ENCODE measurements at regions not wholly inside any gene's neighbourhood (a gene's known extent, or its start where the extent isn't known, plus 50 kb on each side); places are given as distances from the start of the nearest gene placed in this dataset.
"Not testable (repeated sequence)": the region's sequence is repeated elsewhere in the genome, so short reads cannot be mapped to it uniquely, and the experiment has no call there.

GRCh38 chr11:105429096-105429910, 180.6 kb upstream of the GRIA4 start:
- no peak for DNase-seq

- DNase-seq = no peak
These were observed 202.8 kb upstream of the GRIA4 start for GRCh38 chr11:105407101-105407500.

DNA sequence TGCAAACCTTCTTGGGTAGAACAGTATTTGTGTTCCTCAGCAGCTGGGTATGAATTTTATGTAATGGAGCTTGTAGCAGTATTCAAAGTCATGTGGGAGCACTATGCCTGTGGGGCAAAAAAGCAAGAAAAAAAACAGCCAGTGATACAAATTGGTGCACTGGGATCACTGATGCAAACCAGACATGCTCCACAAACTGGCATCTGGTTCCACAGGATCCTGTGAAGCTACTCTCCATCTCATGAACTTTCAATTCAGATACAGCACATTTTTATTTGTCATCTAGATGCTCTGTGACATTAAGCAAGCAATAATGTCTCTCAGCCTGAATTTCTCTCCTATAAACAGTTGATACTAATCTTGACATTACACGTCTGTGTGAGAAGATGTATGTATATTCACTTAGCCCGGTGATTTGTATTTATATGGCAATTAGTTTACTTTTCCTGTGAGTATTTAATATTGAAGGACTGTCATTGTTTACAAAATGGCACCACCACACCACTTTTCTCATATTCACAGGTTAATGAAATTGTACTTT, 208.5 kb upstream of the GRIA4 start:
- DNase-seq = no peak

DNA sequence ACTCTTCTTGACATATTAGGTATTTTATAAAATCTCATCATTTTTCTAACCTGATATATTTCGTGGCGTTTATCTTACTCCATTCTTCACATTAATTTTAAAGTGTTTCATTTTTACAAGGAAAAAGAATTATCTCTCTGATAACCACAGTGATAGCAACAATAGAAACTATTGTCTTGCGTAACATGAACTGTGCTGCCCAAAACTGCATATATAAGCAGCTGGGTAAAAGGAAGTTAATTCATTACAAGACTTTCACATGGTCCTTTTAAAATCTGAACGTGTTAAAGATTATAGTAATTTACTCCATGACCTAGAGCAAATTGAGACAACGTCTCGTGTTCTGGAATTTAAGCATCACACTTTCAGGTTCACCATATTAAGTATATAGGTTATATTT, 210.4 kb upstream of the GRIA4 start:
- peak; percentile 11 for DNase-seq

DNA sequence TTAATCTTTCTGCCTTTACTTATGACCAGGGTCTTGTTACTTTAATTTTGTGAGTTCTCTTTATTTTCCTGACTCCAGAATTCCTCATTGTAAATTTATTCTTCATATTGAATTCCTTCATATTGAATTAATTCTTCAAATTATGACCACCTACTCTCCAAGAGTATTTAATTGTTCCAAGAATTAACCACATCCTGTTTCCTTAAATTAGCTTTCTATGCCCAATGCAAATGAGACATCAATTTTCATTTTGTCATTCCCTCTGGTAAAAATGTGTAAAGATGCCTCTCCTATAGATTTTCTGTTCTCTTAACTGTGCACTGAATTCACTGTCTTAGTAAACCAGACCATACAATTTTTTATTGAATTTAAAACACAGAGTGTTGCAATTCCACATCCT, 211.2 kb upstream of the GRIA4 start:
- DNase-seq = no peak

DNA sequence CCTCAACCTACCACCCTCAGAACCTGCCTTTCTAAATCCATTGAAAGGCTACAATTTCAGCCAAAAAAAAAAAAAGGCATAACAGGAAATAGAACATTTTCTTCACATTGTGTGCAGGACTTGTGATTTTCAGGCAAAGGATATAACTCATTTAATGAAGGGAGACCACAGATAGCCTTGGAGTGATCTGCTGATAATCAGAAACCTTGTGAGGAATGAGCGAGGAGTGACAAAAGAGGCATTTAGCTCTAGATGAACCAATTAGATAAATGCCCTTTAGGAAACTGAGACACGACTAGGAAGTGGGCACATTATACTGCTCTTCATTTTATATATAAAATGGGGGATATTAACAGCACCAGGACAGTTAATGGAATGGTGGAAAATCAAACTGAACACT, 216.5 kb upstream of the GRIA4 start:
- no peak for DNase-seq

- no peak for DNase-seq
These were observed 217.3 kb upstream of the GRIA4 start for GRCh38 chr11:105392556-105392955.

- DNase-seq = no peak
These were observed 219.9 kb upstream of the GRIA4 start for GRCh38 chr11:105389952-105390351.

DNA sequence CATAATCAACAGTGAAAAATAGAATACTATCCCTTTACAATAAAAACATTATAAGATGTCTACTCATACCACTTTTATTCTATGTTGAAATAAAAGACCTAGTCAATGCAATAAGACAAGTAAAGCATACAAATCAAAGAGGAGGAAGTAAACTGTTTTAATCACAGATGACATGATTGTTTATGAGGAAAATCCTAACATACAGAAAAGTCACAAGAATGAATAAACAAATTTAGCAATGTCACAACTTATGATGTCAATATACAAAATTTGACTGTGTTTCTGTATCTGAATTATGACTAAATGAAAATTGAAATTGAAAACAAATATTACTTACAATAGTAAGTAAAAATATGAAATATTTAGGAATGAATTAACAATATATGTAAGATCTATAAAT, 221.9 kb upstream of the GRIA4 start:
- DNase-seq = no peak

DNA sequence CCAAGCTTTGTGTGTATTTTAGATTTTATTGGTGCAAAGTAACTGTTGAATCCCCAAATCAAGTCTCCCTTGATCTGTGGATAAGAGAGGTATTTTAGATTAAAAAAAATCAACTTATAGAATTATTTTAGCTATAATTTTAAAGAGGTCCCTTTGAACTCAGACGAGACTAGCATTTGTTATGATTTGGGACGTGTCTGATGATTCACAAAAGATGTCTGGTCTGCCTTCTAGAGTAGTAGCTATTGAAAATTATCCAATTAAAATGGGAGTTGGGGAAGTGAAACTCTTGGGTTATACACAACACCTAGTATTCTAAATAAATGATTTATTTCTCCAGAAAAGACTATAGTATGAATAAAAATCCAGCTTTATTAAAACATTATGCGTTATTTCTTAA, 227.9 kb upstream of the GRIA4 start:
- DNase-seq = no peak

DNA sequence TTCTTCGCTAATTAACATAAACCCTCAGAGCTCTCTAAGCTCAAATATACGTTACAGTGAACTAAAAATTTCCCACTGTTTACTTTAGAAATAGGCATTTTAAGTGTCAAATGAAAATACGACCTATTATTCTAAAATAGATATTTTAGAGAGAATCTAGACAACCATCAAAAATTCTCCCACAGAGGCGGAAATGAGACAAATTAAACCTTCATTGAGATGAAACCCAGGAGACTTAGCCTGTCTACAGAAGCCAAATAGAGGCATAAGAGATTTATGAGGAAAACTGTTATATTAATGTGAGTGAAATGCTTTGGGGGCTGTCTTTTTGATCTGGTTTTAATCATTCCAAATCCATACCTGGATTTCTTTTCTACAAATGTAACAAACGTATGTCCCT, 232.0 kb upstream of the GRIA4 start:
- no peak for DNase-seq

- DNase-seq = no peak
These were observed 232.6 kb upstream of the CARD18 start for GRCh38 chr11:105372206-105372605.

GRCh38 chr11:105371311-105371710, 231.7 kb upstream of the CARD18 start:
- DNase-seq = no peak

DNA sequence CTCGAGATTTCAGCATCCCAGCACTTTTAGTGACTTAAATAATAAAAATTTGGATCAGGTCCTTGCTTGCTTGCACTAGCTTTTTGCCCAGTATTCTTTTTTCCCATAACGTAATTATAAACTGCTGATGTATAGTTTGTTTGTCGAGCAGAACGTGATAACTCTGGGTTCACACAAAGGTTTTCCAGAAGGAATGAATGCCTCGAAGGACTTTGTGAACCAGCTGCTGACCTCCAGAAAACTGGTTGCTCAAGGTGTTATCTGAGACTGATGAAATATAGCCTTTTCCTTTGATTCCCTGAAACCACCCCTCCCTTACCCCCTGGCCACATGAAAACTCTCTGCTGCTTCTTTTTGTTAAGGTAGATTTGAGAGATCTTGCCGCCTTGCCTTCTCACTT, 229.1 kb upstream of the CARD18 start:
- DNase-seq = peak; percentile 68

- DNase-seq = no peak
These were observed 227.6 kb upstream of the CARD18 start for GRCh38 chr11:105367129-105367528.

- no peak for DNase-seq
These were observed 222.1 kb upstream of the CARD18 start for GRCh38 chr11:105361651-105362050.

DNA sequence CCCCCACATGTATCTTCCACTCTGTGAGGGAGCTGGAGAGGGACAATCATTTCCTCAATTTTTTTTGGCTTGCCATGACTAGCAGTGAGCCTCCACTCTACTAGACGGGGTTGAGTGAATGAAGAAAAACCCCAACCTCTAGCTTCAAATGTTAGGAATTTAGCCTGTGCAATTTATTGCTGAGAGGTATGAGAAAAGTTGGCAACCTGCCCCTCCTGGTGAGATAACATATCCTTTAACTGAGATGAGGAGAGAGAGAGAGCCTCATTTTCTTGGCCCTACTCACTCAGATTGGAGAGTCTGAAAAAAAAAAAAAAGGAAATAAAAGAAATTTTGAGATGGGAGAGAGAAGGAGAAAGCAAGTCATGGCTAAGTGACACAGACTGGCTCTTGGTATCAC, 218.2 kb upstream of the CARD18 start:
- DNase-seq = peak; percentile 90

DNA sequence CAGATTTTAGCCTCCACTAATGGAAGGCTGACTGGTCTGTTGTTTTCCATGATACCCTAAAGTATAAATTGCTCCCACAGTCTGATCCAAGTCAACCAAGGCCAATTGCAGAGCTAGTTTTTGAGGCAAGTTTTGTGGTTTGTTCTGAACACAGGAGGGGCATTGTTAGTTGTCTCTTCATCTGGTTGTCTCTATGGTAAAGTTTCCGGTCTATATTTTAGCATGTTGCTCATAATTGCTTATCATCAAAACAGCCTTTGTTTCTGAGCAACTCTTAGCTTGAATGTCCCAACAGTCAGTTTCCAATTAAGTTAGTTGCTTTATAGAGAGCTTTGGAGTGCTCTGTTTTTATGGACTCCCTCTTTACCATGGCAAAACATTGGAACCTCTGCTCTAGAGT, 217.6 kb upstream of the CARD18 start:
- DNase-seq = no peak

- not testable (repeated sequence) for DNase-seq
These were observed 210.3 kb upstream of the CARD18 start for GRCh38 chr11:105349867-105350266.

DNA sequence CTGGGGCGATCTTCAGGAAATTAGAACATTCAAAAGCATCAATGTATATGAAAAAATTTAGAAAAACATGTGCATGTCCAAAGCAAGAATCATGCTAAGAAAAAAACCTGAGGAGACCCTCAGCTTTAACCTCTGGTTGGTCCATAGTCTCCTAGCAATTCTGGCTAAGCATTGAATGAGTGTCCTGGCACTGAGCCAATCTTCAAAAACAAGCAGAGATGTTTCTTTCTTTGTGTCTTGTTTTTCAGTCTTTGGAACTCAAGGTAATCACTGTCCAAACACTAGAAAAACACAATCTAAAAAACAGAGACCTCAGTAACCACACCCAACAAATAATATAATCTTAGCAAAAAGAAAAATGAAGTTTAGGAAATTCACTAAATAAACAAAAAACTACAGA, 205.4 kb upstream of the CARD18 start:
- DNase-seq = no peak

DNA sequence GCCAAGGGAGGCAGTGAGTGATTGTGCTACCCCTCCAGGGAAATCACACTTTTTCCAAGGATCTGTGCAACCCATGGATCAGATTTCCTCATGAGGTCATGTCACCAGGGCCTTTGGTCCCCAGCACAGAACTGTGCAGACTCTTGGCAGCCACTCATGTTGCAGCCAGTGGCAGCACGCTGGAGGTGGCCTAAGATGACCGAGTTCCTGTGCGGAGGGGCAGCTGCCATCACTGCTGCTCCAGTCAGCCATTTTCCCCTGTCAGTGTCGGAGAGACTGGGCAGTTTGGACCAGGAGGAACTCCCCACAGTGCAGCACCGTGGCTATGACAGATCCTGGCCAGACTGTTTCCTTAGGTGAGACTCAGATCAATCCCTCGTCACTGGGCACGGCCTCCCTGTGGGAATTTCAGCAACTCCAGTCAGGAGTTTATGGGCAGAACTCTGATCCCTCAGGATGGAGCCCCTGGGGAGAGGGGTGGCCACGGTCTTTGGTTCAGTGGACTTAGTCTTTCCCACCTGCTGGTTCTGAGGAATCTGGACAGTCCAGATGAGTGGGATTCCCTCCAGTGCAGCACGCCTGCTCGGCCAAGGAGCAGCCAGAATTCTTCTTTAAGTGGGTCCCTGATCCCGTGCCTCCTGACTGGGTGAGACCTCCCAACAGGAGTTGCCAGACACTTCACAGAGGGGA, 194.6 kb upstream of the CARD18 start:
- DNase-seq = no peak

- no peak for DNase-seq
These were observed 193.6 kb upstream of the CARD18 start for GRCh38 chr11:105333153-105333552.

DNA sequence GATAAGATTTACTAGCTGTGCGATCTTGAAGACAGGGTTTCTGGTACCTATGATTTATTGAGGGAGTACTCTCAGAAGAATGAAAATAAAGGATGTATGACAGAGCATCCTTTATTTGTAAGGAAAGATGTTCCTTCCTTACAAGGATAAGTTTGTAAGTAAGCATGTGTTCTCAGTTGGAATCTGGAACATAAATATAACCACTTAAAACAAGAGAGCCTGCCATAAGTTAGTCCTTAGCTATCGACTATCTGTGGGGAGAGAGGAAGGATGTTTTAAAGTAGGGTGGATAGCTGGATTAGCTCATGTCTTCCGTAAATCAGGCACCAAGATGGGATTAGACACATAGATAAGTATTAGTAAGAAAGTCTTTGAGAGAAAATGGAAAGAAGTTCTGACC, 192.6 kb upstream of the CARD18 start:
- no peak for DNase-seq

DNA sequence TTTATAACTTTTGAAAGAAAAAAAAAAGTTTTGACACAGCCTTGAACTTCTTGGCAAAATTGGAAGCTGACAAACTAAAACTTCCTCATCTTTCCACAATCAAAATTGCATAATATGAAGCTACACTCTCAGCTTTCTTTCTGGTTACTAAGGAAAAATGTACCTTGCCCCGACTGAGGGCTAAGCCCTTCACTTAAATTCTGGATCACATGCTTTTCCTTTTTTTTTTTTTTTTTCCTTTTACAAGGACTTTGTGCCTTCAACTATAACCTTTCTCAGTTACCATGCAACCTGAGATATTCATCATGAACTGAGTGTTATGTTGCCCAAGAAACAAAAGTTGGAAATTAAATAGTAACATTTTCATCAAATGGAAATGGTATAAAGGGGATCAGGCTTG, 188.5 kb upstream of the CARD18 start:
- no peak for DNase-seq

Measured in NCI-H226 (cell line).